ENCODE measurements at regions not wholly inside any gene's neighbourhood (a gene's known extent, or its start where the extent isn't known, plus 50 kb on each side); places are given as distances from the start of the nearest gene placed in this dataset.

GRCh38 chr1:232705815-232706575 is 76.1 kb upstream of the SIPA1L2 start:
- Histone ChIP-seq H3K27ac (ENCODE audit: low read depth, low read length) (no peak overlapping the region), H2AFZ (ENCODE audit: low read depth, low read length, poor library complexity, severe bottlenecking) (no peak overlapping the region)

More at GRCh38 chr1:232705815-232706575, 76.1 kb upstream of the SIPA1L2 start:
- ATAC-seq (no peak), DNase-seq (ENCODE audit: low read depth, low spot score) (no peak)
- Histone ChIP-seq H3K4me3 (replicated peaks in 1 of 2; ENCODE audit: low read depth in 1 of 2, low read length in 2 of 2) (no peak overlapping the region), H4K20me1 (ENCODE audit: insufficient read depth) (no peaks in the 10 kb centered on the region), H3K9me2 (ENCODE audit: insufficient read depth) (no peaks in the 10 kb centered on the region), H3K4me2 (ENCODE audit: low read length) (no peak overlapping the region), H3K36me3 (ENCODE audit: control insufficient read depth in 1 of 2, insufficient read depth in 2 of 2, low read length in 2 of 2) (no peaks in the 10 kb centered on the region), H3K9ac (ENCODE audit: low read length) (no peak overlapping the region), H3K79me2 (ENCODE audit: insufficient read depth, low read length) (no peaks in the 10 kb centered on the region), H3K27me3 (ENCODE audit: insufficient read depth, low read length) (no peaks in the 10 kb centered on the region), H3K4me1 (ENCODE audit: control insufficient read depth in 1 of 2, insufficient read depth in 2 of 2, low read length in 2 of 2) (peaks cover 3 to 16% of the 10 kb centered on the region in 2 experiments; a peak in 2 of 4 replicates), H3K9me3 (ENCODE audit: control insufficient read depth in 1 of 2, insufficient read depth in 1 of 2, low read depth in 1 of 2, low read length in 2 of 2) (no peaks in the 10 kb centered on the region)
- no peak for TF ChIP-seq CEBPB (IDR thresholded peaks at IDR 0.05; ENCODE audit: low read depth)
- no peak for TF ChIP-seq EZH2phosphoT487 (IDR thresholded peaks at IDR 0.05; ENCODE audit: borderline replicate concordance)
- TF ChIP-seq RAD21 (IDR thresholded peaks at IDR 0.05; ENCODE audit: low read depth): no peak
- no peak for TF ChIP-seq CBX3 (IDR thresholded peaks at IDR 0.05; ENCODE audit: low read depth)
- no peak for TF ChIP-seq MAX (IDR thresholded peaks at IDR 0.05)
- TF ChIP-seq SP1 (IDR thresholded peaks at IDR 0.05; ENCODE audit: low read depth): no peak
- no peak for TF ChIP-seq REST (IDR thresholded peaks at IDR 0.05; ENCODE audit: low read depth)
- POLR2A ChIA-PET: no interaction called here
- intact Hi-C loops (cut with micrococcal nuclease): no loop called here
- RAD21 ChIA-PET (ENCODE audit: low non-redundant PET in 1 of 2, low total read pairs in 2 of 2, uncharacterized antibody in 2 of 2, unreplicated experiment in 2 of 2): no interaction called here
- CTCF ChIA-PET: no interaction called here
- BruUV-seq (replicated peaks): no TSS peak
